OCI-LY1 (cell line): ENCODE measurements at regions not wholly inside any gene's neighbourhood (a gene's known extent, or its start where the extent isn't known, plus 50 kb on each side); places are given as distances from the start of the nearest gene placed in this dataset.

ENCODE experiments used
- H2AFZ ChIP-seq: fragments of 200-600 bp; sonication (generic), shearing (Covaris generic); 2 replicates; pipeline ENCODE4 v1.6.0; 2014; ENCODE audit warnings: antibody characterized with exemption, mild to moderate bottlenecking, low read length
- H3F3A ChIP-seq: fragments of 200-600 bp; sonication (generic), shearing (Covaris generic); 2 replicates; pipeline ENCODE4 v1.6.0; 2014; ENCODE audit warnings: mild to moderate bottlenecking, antibody characterized with exemption, low read length, moderate library complexity; ENCODE audit not compliant: insufficient read depth
- H3K27ac ChIP-seq: fragments of 200-600 bp; sonication (generic); 2 replicates; pipeline ENCODE4 v1.5.1; 2014; ENCODE audit warnings: low read length, mixed run types, mild to moderate bottlenecking, low read depth; ENCODE audit not compliant: poor library complexity, severe bottlenecking
- H3K27me3 ChIP-seq: fragments of 200-600 bp; sonication (generic); 2 replicates; pipeline ENCODE4 v1.6.0; 2014; ENCODE audit warnings: antibody characterized with exemption, mild to moderate bottlenecking, low read length, moderate library complexity; ENCODE audit not compliant: insufficient read depth
- H3K36me3 ChIP-seq: fragments of 200-600 bp; sonication (generic); 2 replicates; pipeline ENCODE4 v1.6.1; 2014; ENCODE audit warnings: mild to moderate bottlenecking, antibody characterized with exemption, low read length, moderate library complexity, mixed read lengths; ENCODE audit not compliant: insufficient read depth
- H3K4me1 ChIP-seq: fragments of 200-600 bp; sonication (generic); 2 replicates; pipeline ENCODE4 v1.5.1; 2014; ENCODE audit warnings: mild to moderate bottlenecking, low read length, moderate library complexity; ENCODE audit not compliant: insufficient read depth, severe bottlenecking
- H3K4me2 ChIP-seq: fragments of 200-600 bp; sonication (generic), shearing (Covaris generic); 2 replicates; pipeline ENCODE4 v1.6.1; 2014; ENCODE audit warnings: low read length
- H3K4me3 ChIP-seq: fragments of 200-600 bp; sonication (generic); 2 replicates; pipeline ENCODE4 v1.5.1; 2014; ENCODE audit warnings: low read length, low read depth, mild to moderate bottlenecking, mixed read lengths; ENCODE audit not compliant: poor library complexity, severe bottlenecking
- H3K79me2 ChIP-seq: fragments of 200-600 bp; shearing (Covaris generic); 2 replicates; pipeline ENCODE4 v1.6.1; 2016; ENCODE audit warnings: mixed run types, low read length, mixed read lengths; ENCODE audit not compliant: insufficient read depth
- H3K9ac ChIP-seq: fragments of 200-600 bp; sonication (generic), shearing (Covaris generic); 2 replicates; pipeline ENCODE4 v1.6.1; 2014; ENCODE audit warnings: mild to moderate bottlenecking, low read length, mixed read lengths
- H3K9me2 ChIP-seq: fragments of 200-600 bp; sonication (generic), shearing (Covaris generic); 2 replicates; pipeline ENCODE4 v1.6.1; 2014; ENCODE audit warnings: low read depth, mild to moderate bottlenecking, low read length, mixed read lengths
- H3K9me3 ChIP-seq: fragments of 200-600 bp; shearing (Covaris generic); 2 replicates; pipeline ENCODE4 v1.6.1; 2014; ENCODE audit warnings: low read length, mixed read lengths
- H4K20me1 ChIP-seq: fragments of 200-600 bp; sonication (generic), shearing (Covaris generic); 2 replicates; pipeline ENCODE4 v1.6.0; 2016; ENCODE audit warnings: mild to moderate bottlenecking, low read length; ENCODE audit not compliant: insufficient read depth
- EZH2 ChIP-seq: fragments of 200-600 bp; sonication (generic), shearing (Covaris generic); IDR thresholded peaks from 2 replicates; pipeline ENCODE4 v1.8.0; 2017; ENCODE audit warnings: borderline replicate concordance, mixed run types, mild to moderate bottlenecking, antibody characterized with exemption, low read length, moderate library complexity, mixed read lengths
- TF ChIP-seq, protein P1 (sequence below): fragments of 200-600 bp; sonication (generic), shearing (Covaris generic); IDR thresholded peaks from 2 replicates; pipeline ENCODE4 v1.5.1; 2017; ENCODE audit warnings: mild to moderate bottlenecking, antibody characterized with exemption, low read length, moderate library complexity, mixed read lengths

DNA sequence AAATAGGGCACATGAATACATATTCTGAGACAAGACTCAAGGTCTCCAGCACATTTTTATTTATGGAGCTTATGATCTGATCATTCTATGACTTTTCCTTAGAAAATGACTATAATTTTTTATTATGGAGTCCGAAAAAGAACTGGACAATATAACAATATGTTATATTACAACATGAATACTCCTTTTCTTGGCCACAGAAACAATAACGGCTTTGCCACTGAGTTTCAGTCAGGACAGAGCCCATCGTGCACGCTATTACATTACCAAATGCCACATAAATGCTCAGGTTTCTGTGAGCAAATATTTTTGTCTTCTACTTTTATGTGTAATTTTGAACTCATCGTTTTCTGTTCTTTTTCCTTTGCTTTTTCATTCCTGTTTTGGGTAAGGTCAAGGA, 509.2 kb upstream of the ZEB2 start:
- no peaks in the 10 kb centered on the region for H3K9me2 ChIP-seq
- no peak overlapping the region for H3K27ac ChIP-seq
- no peaks in the 10 kb centered on the region for H3K79me2 ChIP-seq
- H3K4me1 ChIP-seq = no peaks in the 10 kb centered on the region
- no peaks in the 10 kb centered on the region for H3K9me3 ChIP-seq
- H3K27me3 ChIP-seq = no peaks in the 10 kb centered on the region
- no peaks in the 10 kb centered on the region for H4K20me1 ChIP-seq
- H3K9ac ChIP-seq = no peak overlapping the region
- H3K36me3 ChIP-seq = no peaks in the 10 kb centered on the region
- no peak overlapping the region for H3K4me3 ChIP-seq
- H3K4me2 ChIP-seq = no peak overlapping the region
- TF ChIP-seq EZH2 = no peak
- TF ChIP-seq, protein P1, sequence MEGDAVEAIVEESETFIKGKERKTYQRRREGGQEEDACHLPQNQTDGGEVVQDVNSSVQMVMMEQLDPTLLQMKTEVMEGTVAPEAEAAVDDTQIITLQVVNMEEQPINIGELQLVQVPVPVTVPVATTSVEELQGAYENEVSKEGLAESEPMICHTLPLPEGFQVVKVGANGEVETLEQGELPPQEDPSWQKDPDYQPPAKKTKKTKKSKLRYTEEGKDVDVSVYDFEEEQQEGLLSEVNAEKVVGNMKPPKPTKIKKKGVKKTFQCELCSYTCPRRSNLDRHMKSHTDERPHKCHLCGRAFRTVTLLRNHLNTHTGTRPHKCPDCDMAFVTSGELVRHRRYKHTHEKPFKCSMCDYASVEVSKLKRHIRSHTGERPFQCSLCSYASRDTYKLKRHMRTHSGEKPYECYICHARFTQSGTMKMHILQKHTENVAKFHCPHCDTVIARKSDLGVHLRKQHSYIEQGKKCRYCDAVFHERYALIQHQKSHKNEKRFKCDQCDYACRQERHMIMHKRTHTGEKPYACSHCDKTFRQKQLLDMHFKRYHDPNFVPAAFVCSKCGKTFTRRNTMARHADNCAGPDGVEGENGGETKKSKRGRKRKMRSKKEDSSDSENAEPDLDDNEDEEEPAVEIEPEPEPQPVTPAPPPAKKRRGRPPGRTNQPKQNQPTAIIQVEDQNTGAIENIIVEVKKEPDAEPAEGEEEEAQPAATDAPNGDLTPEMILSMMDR = no peak
- no peaks in the 10 kb centered on the region for H3F3A ChIP-seq
- H2AFZ ChIP-seq = no peak overlapping the region

DNA sequence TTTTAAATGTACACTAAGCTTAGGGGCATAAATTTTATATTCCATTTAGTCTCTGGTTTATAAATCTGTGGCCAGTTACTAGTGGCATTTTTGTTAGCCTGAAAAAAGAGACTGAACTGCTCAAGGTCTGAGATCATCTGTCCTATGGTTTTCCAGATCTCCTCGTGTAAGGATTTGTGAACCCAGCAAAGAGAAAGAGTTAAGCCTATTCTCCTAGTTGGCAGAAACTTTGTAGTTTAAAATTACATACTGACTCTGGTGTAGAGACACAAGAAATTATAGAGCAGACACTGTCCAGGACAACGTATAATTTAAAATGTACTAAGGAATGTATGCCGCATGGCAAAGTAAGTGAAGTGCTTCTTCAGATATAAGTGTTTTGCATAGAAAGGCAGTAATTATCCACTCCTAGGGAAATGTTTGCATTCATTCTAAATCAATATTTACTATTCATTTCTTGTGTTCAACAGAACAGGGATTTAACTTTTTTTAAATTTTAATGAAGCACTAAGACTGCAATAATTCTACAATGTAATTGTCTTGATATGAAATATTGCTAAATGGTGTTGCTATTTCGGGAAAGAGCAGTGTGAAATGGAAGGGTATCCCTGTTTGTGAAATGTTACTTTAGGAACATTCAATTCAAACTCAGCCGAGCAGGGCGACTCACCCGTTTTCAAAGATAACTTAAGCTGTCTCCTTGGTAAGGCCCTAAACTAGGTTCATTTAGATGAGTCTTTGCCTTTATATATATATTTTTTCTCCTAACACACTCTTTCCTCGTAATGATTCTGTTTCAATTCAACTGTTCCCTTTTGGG, 508.4 kb upstream of the ZEB2 start:
- Histone ChIP-seq H3K9me2 (no peaks in the 10 kb centered on the region), H3K9me3 (no peaks in the 10 kb centered on the region), H2AFZ (no peak overlapping the region), H3K79me2 (no peaks in the 10 kb centered on the region), H3K9ac (no peak overlapping the region), H3K36me3 (no peaks in the 10 kb centered on the region), H3K27ac (no peak overlapping the region), H3K4me1 (peaks cover 2% of the 10 kb centered on the region), H3K4me3 (no peak overlapping the region), H3K4me2 (no peak overlapping the region), H3K27me3 (no peaks in the 10 kb centered on the region), H4K20me1 (no peaks in the 10 kb centered on the region), H3F3A (no peaks in the 10 kb centered on the region)
- no peak for TF ChIP-seq EZH2
- TF ChIP-seq, protein P1 = no peak

DNA sequence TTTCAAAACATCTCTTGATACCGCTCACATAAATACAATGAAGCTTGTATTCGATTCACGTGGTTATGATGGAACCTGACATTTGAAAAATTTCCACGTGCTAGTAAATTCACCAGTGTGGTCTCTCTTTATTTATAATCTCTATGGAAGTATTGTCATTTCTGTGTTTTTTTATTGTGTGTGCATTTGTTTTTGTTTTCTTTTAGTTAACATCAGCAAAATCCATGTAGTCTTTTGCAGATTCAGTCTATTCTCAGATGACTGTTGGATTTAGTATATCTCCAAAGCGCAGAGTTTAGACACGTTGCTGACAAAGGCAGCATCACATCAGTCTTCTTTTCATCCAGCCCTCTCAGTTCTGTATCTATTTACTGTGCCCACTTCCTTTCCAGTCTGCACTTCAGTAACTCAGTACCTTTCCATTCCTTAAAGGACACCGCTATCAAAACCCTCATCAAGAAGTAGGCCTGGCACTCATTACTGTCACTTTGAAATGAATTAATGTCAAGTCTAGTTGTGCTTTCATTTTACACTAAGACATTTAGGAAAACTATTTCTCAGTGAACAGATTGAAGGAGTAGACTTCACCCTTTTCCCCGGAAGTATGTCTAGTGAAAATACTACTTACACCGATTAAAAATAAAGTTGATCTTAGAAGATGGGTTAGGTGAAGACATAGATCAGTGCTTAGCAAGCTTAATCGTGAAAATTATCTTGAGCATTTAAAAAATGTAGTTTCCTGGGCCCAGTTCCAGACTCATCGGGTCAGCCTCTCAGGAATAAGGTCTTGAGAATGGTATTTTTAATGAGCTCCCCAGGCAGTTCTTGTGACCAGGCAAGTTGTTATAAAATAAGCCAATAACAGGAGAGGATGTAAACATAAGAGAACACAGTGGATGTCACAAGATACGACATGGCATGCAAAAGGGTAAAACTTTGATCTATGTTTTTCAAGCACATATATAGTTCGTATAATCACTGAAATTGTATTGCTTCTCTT, 506.8 kb upstream of the ZEB2 start:
- Histone ChIP-seq H3F3A (no peaks in the 10 kb centered on the region), H3K79me2 (no peaks in the 10 kb centered on the region), H4K20me1 (no peaks in the 10 kb centered on the region), H2AFZ (no peak overlapping the region), H3K36me3 (no peaks in the 10 kb centered on the region), H3K9me2 (no peaks in the 10 kb centered on the region), H3K9me3 (no peaks in the 10 kb centered on the region), H3K27ac (no peak overlapping the region), H3K4me3 (no peak overlapping the region), H3K9ac (no peak overlapping the region), H3K4me1 (peaks cover 18% of the 10 kb centered on the region), H3K4me2 (no peak overlapping the region), H3K27me3 (no peaks in the 10 kb centered on the region)
- TF ChIP-seq, protein P1 = no peak
- no peak for TF ChIP-seq EZH2
